Small intestine (tissue), 7 donors: ENCODE measurements at regions not wholly inside any gene's neighbourhood (a gene's known extent, or its start where the extent isn't known, plus 50 kb on each side); places are given as distances from the start of the nearest gene placed in this dataset.
"Not testable (repeated sequence)": the region's sequence is repeated elsewhere in the genome, so short reads cannot be mapped to it uniquely, and the experiment has no call there.

Experiments used
- DNase-seq, 2 donors: peaks; one replicate each; pipeline versions ENCODE4 v3.0.0 to v3.0.0-alpha.2; 2013
- FAIRE-seq: peaks from 2 replicates; lab custom pipeline; 2012; peaks lifted over from hg19 to GRCh38; lab: Jason Lieb, UNC
- H3K27ac ChIP-seq, 3 donors: one replicate each; pipeline ENCODE4 v1.5.1; 2013; ENCODE audit warnings: low read length in 2 of 3, mild to moderate bottlenecking in 2 of 3, control low read depth in 1 of 3, inconsistent platforms in 1 of 3, low read depth in 1 of 3, moderate library complexity in 1 of 3
- H3K27me3 ChIP-seq, 3 donors: one replicate each; pipeline ENCODE4 v1.6.1; 2013; ENCODE audit warnings: low read length in 3 of 3, inconsistent platforms in 1 of 3; ENCODE audit not compliant: control insufficient read depth in 3 of 3, insufficient read depth in 3 of 3
- H3K36me3 ChIP-seq, 3 donors: one replicate each; pipeline ENCODE4 v1.6.1; 2013; ENCODE audit warnings: low read length in 3 of 3, inconsistent platforms in 1 of 3, low read depth in 1 of 3, mild to moderate bottlenecking in 1 of 3, moderate library complexity in 1 of 3; ENCODE audit not compliant: control insufficient read depth in 3 of 3, insufficient read depth in 2 of 3
- H3K4me1 ChIP-seq, 3 donors: one replicate each; pipeline ENCODE4 v1.6.1; 2013; ENCODE audit warnings: low read length in 2 of 3, inconsistent platforms in 1 of 3, low read depth in 1 of 3, mild to moderate bottlenecking in 1 of 3, moderate library complexity in 1 of 3; ENCODE audit not compliant: control insufficient read depth in 3 of 3, insufficient read depth in 2 of 3
- H3K4me3 ChIP-seq, 3 donors: one replicate each; pipeline ENCODE4 v1.5.1; 2013; ENCODE audit warnings: low read length in 3 of 3, control low read depth in 1 of 3, inconsistent platforms in 1 of 3, low read depth in 1 of 3, mild to moderate bottlenecking in 1 of 3, moderate library complexity in 1 of 3
- H3K9me3 ChIP-seq, 2 donors: one replicate each; pipeline ENCODE4 v1.6.1; 2013; ENCODE audit warnings: low read depth in 1 of 2, low read length in 1 of 2; ENCODE audit not compliant: control insufficient read depth in 2 of 2, insufficient read depth in 1 of 2
- WGBS, 3 donors: extraction: QIAGEN DNeasy Blood & Tissue Kit; methylation state at CpG; one replicate each; pipeline ENCODE4 v1.1.7; 2013; 5-methylcytosine and 5-hydroxymethylcytosine counted together
- donor health status: healthy with polysubstance abuse.
- donor health status: control.
- donor health status: control.
- donor health status: Bipolar disorder and iron deficiency.
- donor health status: healthy.

- WGBS, 3 donors, result 88 to 92% (median 91%) methylated on average over 6 to 7 of the region's 7 CpGs
- not testable (repeated sequence) for H3K36me3 ChIP-seq, H3K27ac ChIP-seq, H3K9me3 ChIP-seq, H3K4me3 ChIP-seq, H3K4me1 ChIP-seq, H3K27me3 ChIP-seq, FAIRE-seq, DNase-seq
Observed at GRCh38 chr9:38875616-38876015, 155.7 kb upstream of the FAM240B start.

- not testable (repeated sequence) for H3K9me3 ChIP-seq, FAIRE-seq, DNase-seq, H3K36me3 ChIP-seq, H3K4me1 ChIP-seq, H3K27ac ChIP-seq, H3K27me3 ChIP-seq, H3K4me3 ChIP-seq
- WGBS, 3 donors, result 50 to 100% methylated on average over 2 of the region's 5 CpGs; no CpG with 5 or more reads in 1 of the 3 donors
Observed at GRCh38 chr9:38871282-38871940, 151.5 kb upstream of the FAM240B start.

- not testable (repeated sequence) for FAIRE-seq, DNase-seq, H3K4me1 ChIP-seq, H3K27me3 ChIP-seq, H3K9me3 ChIP-seq, H3K36me3 ChIP-seq, H3K27ac ChIP-seq, H3K4me3 ChIP-seq
- WGBS, 3 donors, result no CpG with 5 or more reads among the region's 1 CpG
Observed at GRCh38 chr9:38859827-38860226, 139.9 kb upstream of the FAM240B start.

- H3K36me3 ChIP-seq, H3K27me3 ChIP-seq, H3K9me3 ChIP-seq, FAIRE-seq, H3K27ac ChIP-seq, H3K4me1 ChIP-seq, H3K4me3 ChIP-seq, DNase-seq: not testable (repeated sequence)
- WGBS, 3 donors, result no CpG with 5 or more reads among the region's 10 CpGs
Observed at GRCh38 chr9:38848966-38849365, 129.0 kb upstream of the FAM240B start.

- H3K36me3 ChIP-seq, H3K4me1 ChIP-seq, H3K27me3 ChIP-seq, H3K9me3 ChIP-seq, FAIRE-seq, H3K27ac ChIP-seq, DNase-seq, H3K4me3 ChIP-seq: not testable (repeated sequence)
- 29 to 66% (median 33%) methylated on average over 1 to 2 of the region's 3 CpGs for WGBS, 3 donors
Observed at GRCh38 chr9:38840213-38840612, 120.3 kb upstream of the FAM240B start.

- H3K4me1 ChIP-seq, H3K9me3 ChIP-seq, H3K27ac ChIP-seq, H3K27me3 ChIP-seq, H3K4me3 ChIP-seq, H3K36me3 ChIP-seq, FAIRE-seq, DNase-seq: not testable (repeated sequence)
- WGBS, 3 donors, result 38 to 80% methylated on average over 1 of the region's 3 CpGs; no CpG with 5 or more reads in 1 of the 3 donors
Observed at GRCh38 chr9:38833706-38834105, 113.8 kb upstream of the FAM240B start.

- not testable (repeated sequence) for H3K27ac ChIP-seq, H3K27me3 ChIP-seq, H3K36me3 ChIP-seq, H3K9me3 ChIP-seq, H3K4me1 ChIP-seq, DNase-seq, H3K4me3 ChIP-seq, FAIRE-seq
- 65 to 79% (median 67%) methylated on average over 5 to 6 of the region's 6 CpGs for whole genome bisulfite sequencing, 3 donors
Observed at GRCh38 chr9:38813855-38814254, 93.9 kb upstream of the FAM240B start.

GRCh38 chr9:38807919-38808459 is 88.1 kb upstream of the FAM240B start:
- 65 to 89% (median 88%) methylated on average over 3 to 4 of the region's 6 CpGs for WGBS, 3 donors
- H3K4me1 ChIP-seq, H3K27ac ChIP-seq, DNase-seq, H3K4me3 ChIP-seq, FAIRE-seq, H3K9me3 ChIP-seq, H3K27me3 ChIP-seq, H3K36me3 ChIP-seq: not testable (repeated sequence)

- H3K4me3 ChIP-seq, result no peak overlapping the region
- 30 to 52% (median 30%) methylated on average over 2 of the region's 2 CpGs for WGBS, 3 donors
- no peak for FAIRE-seq
Observed at GRCh38 chr9:38771593-38771992, 51.7 kb upstream of the FAM240B start.

More at GRCh38 chr9:38771593-38771992, 51.7 kb upstream of the FAM240B start:
- H3K27ac ChIP-seq, result no peak overlapping the region
- H3K36me3 ChIP-seq, result no peaks in the 10 kb centered on the region
- no peaks in the 10 kb centered on the region for H3K9me3 ChIP-seq
- DNase-seq, result no peak
- no peaks in the 10 kb centered on the region for H3K4me1 ChIP-seq
- no peaks in the 10 kb centered on the region for H3K27me3 ChIP-seq
